Fibroblast of pulmonary artery (primary cell): ENCODE measurements at regions not wholly inside any gene's neighbourhood (a gene's known extent, or its start where the extent isn't known, plus 50 kb on each side); places are given as distances from the start of the nearest gene placed in this dataset.

ENCODE experiments used
- DNase-seq: peaks from one replicate; pipeline ENCODE4 v3.0.0-alpha.2; 2010; ENCODE audit warnings: low read depth
- H3K4me3 ChIP-seq: replicated peaks from 2 replicates; pipeline ENCODE4 v1.5.1; 2011; ENCODE audit warnings: low read depth, mild to moderate bottlenecking, control low read depth, low read length, moderate library complexity
- CTCF ChIP-seq: IDR thresholded peaks from 2 replicates; pipeline ENCODE4 v1.5.1; 2011; ENCODE audit warnings: mild to moderate bottlenecking, control low read depth, low read length, inconsistent platforms; ENCODE audit errors: missing control alignments

GRCh38 chr12:63313139-63313538, 162.1 kb upstream of the AVPR1A start:
- no peak for TF ChIP-seq CTCF
- no peak overlapping the region for H3K4me3 ChIP-seq
- no peak for DNase-seq

- TF ChIP-seq CTCF: no peak
- H3K4me3 ChIP-seq: no peak overlapping the region
- no peak for DNase-seq
These were observed 157.7 kb upstream of the AVPR1A start for GRCh38 chr12:63308671-63309070.

GRCh38 chr12:63307849-63308248, 156.8 kb upstream of the AVPR1A start:
- no peak for TF ChIP-seq CTCF
- DNase-seq: no peak
- H3K4me3 ChIP-seq: no peak overlapping the region

GRCh38 chr12:63305901-63306875, 155.2 kb upstream of the AVPR1A start:
- no peak for TF ChIP-seq CTCF
- DNase-seq: no peak
- no peak overlapping the region for H3K4me3 ChIP-seq

- TF ChIP-seq CTCF: no peak
- H3K4me3 ChIP-seq: no peak overlapping the region
- no peak for DNase-seq
These were observed 153.9 kb upstream of the AVPR1A start for GRCh38 chr12:63304887-63305316.

- no peak for TF ChIP-seq CTCF
These were observed 152.0 kb upstream of the AVPR1A start for GRCh38 chr12:63302941-63303536.

More at GRCh38 chr12:63302941-63303536, 152.0 kb upstream of the AVPR1A start:
- DNase-seq: no peak
- H3K4me3 ChIP-seq: no peak overlapping the region
